ENCODE measurements at regions not wholly inside any gene's neighbourhood (a gene's known extent, or its start where the extent isn't known, plus 50 kb on each side); places are given as distances from the start of the nearest gene placed in this dataset.

DNA sequence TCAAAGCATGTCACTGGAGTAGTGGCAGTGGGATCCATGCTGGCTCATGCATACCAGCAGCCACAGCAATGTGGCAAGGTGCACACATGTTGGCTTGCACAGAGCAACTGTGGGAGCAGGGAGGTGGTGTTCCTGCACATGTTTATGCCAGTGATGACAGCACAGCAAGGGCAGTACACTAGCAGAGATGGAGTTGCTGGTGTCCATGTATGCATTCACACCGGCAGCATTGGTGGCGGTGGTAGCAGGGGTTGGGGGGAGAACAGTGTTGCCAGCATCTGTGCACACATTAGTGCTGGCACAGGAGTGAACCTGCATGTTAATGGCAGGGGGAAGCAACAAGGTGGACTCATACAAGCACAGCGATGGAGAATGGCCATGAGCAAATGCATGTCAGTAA lies 202.0 kb upstream of the KCNMB2 start:
- intact Hi-C loops (cut with DNase I): no loop called here

GRCh38 chr3:178336336-178336735 lies 199.9 kb upstream of the KCNMB2 start:
- TF ChIP-seq, protein P1, sequence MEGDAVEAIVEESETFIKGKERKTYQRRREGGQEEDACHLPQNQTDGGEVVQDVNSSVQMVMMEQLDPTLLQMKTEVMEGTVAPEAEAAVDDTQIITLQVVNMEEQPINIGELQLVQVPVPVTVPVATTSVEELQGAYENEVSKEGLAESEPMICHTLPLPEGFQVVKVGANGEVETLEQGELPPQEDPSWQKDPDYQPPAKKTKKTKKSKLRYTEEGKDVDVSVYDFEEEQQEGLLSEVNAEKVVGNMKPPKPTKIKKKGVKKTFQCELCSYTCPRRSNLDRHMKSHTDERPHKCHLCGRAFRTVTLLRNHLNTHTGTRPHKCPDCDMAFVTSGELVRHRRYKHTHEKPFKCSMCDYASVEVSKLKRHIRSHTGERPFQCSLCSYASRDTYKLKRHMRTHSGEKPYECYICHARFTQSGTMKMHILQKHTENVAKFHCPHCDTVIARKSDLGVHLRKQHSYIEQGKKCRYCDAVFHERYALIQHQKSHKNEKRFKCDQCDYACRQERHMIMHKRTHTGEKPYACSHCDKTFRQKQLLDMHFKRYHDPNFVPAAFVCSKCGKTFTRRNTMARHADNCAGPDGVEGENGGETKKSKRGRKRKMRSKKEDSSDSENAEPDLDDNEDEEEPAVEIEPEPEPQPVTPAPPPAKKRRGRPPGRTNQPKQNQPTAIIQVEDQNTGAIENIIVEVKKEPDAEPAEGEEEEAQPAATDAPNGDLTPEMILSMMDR (IDR thresholded peaks at IDR 0.05): no peak
- DNase-seq: no peak
- Histone ChIP-seq H3K9me3 (no peaks in the 10 kb centered on the region), H3K36me3 (ENCODE audit: insufficient read depth in 1 of 2, low read depth in 1 of 2) (no peaks in the 10 kb centered on the region), H3K27ac (no peak overlapping the region), H3K4me3 (no peak overlapping the region), H3K4me1 (no peaks in the 10 kb centered on the region), H3K27me3 (ENCODE audit: insufficient read depth in 3 of 3, low read length in 2 of 3) (no peaks in the 10 kb centered on the region)
- intact Hi-C loops (cut with DNase I): no loop called here
- ATAC-seq: no peak
- WGBS, 3 donors: 75 to 89% (median 86%) methylated on average over 1 of the region's 1 CpG

More for the DNA sequence above, 202.0 kb upstream of the KCNMB2 start:
- H3K9me3 ChIP-seq: no peaks in the 10 kb centered on the region
- no peak for DNase-seq
- H3K4me1 ChIP-seq: no peaks in the 10 kb centered on the region
- no peaks in the 10 kb centered on the region for H3K27me3 ChIP-seq (ENCODE audit: insufficient read depth in 3 of 3, low read length in 2 of 3)
- H3K4me3 ChIP-seq: no peak overlapping the region
- TF ChIP-seq, protein P1 (IDR thresholded peaks at IDR 0.05): no peak
- H3K36me3 ChIP-seq (ENCODE audit: insufficient read depth in 1 of 2, low read depth in 1 of 2): no peaks in the 10 kb centered on the region
- no peak for ATAC-seq
- 97 to 100% (median 99%) methylated on average over 3 of the region's 3 CpGs for WGBS, 3 donors
- no peak overlapping the region for H3K27ac ChIP-seq

- no peaks in the 10 kb centered on the region for H3K27me3 ChIP-seq (ENCODE audit: insufficient read depth in 3 of 3, low read length in 2 of 3)
- H3K4me3 ChIP-seq: no peak overlapping the region
- no peaks in the 10 kb centered on the region for H3K36me3 ChIP-seq (ENCODE audit: insufficient read depth in 1 of 2, low read depth in 1 of 2)
- TF ChIP-seq, protein P1 (IDR thresholded peaks at IDR 0.05): no peak
- no peaks in the 10 kb centered on the region for H3K4me1 ChIP-seq
- DNase-seq (no peak), ATAC-seq (no peak)
- intact Hi-C loops (cut with DNase I): no loop called here
- WGBS, 3 donors: 48 to 54% (median 54%) methylated on average over 2 of the region's 2 CpGs
- no peak overlapping the region for H3K27ac ChIP-seq
- no peaks in the 10 kb centered on the region for H3K9me3 ChIP-seq
These were observed 195.7 kb upstream of the KCNMB2 start for GRCh38 chr3:178340506-178340905.

DNA sequence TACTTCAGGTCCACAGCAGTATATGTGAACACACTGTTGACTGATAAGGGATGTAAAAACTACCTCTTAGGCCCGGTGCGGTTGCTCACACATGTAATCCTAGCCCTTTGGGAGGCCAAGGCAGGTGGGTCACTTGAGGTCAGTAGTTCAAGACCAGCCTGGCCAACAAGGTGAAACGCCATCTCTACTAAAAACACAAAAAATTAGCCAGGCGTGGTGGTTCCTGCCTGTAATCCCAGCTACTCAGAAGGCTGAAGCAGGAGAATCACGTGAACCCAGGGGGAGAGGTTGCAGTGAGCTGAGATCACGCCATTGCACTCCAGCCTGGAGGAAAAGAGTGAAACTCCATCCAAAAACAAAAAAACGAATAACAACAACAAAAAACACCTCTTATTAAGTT lies 194.6 kb upstream of the KCNMB2 start:
- no peaks in the 10 kb centered on the region for H3K27me3 ChIP-seq (ENCODE audit: insufficient read depth in 3 of 3, low read length in 2 of 3)
- no peak overlapping the region for H3K4me3 ChIP-seq
- no peak overlapping the region for H3K27ac ChIP-seq
- DNase-seq: no peak
- intact Hi-C loops (cut with DNase I): no loop called here
- no peaks in the 10 kb centered on the region for H3K9me3 ChIP-seq
- H3K36me3 ChIP-seq (ENCODE audit: insufficient read depth in 1 of 2, low read depth in 1 of 2): no peaks in the 10 kb centered on the region
- TF ChIP-seq, protein P1 (IDR thresholded peaks at IDR 0.05): no peak
- H3K4me1 ChIP-seq: no peaks in the 10 kb centered on the region
- WGBS, 3 donors: 62 to 86% (median 71%) methylated on average over 7 of the region's 7 CpGs
- no peak for ATAC-seq

- DNase-seq: no peak
- 42 to 57% (median 46%) methylated on average over 2 of the region's 2 CpGs for WGBS, 3 donors
These were observed 194.1 kb upstream of the KCNMB2 start for GRCh38 chr3:178342111-178342510.

More at GRCh38 chr3:178342111-178342510, 194.1 kb upstream of the KCNMB2 start:
- no peaks in the 10 kb centered on the region for H3K4me1 ChIP-seq
- H3K9me3 ChIP-seq: no peaks in the 10 kb centered on the region
- TF ChIP-seq, protein P1 (IDR thresholded peaks at IDR 0.05): no peak
- no peak overlapping the region for H3K27ac ChIP-seq
- no peak overlapping the region for H3K4me3 ChIP-seq
- ATAC-seq: no peak
- intact Hi-C loops (cut with DNase I): no loop called here
- H3K36me3 ChIP-seq (ENCODE audit: insufficient read depth in 1 of 2, low read depth in 1 of 2): no peaks in the 10 kb centered on the region
- no peaks in the 10 kb centered on the region for H3K27me3 ChIP-seq (ENCODE audit: insufficient read depth in 3 of 3, low read length in 2 of 3)
